22Rv1 (cell line): ENCODE measurements at regions not wholly inside any gene's neighbourhood (a gene's known extent, or its start where the extent isn't known, plus 50 kb on each side); places are given as distances from the start of the nearest gene placed in this dataset.

Experiments used
- ZFX ChIP-seq: fragments of 450-650 bp; IDR thresholded peaks from 2 replicates; pipeline ENCODE4 v1.6.1; 2017; ENCODE audit warnings: antibody characterized with exemption, borderline replicate concordance
- TF ChIP-seq, protein P1 (sequence below): fragments of 450-650 bp; IDR thresholded peaks from 2 replicates; pipeline ENCODE4 v1.5.1; 2017; ENCODE audit warnings: mild to moderate bottlenecking

DNA sequence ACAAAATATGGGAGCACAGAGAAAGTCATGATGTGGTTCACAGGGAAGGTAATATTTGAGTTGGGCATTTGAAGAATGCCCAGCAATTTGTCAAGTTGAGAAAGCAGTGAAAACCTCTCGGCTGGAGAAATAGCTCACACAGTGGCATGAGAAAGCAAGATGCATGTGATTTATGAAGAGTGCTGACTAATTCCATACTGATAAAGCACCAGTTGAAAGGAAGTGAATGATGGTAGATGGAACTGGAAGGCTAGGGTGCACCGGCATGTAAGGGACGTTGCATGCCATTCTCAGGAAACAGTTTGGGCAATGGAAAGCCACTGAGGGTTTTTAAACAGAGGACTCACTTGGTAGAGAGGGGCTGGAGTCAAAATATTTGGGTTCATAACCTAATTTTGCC is 53.5 kb upstream of the MTF2 start:
- TF ChIP-seq, protein P1, sequence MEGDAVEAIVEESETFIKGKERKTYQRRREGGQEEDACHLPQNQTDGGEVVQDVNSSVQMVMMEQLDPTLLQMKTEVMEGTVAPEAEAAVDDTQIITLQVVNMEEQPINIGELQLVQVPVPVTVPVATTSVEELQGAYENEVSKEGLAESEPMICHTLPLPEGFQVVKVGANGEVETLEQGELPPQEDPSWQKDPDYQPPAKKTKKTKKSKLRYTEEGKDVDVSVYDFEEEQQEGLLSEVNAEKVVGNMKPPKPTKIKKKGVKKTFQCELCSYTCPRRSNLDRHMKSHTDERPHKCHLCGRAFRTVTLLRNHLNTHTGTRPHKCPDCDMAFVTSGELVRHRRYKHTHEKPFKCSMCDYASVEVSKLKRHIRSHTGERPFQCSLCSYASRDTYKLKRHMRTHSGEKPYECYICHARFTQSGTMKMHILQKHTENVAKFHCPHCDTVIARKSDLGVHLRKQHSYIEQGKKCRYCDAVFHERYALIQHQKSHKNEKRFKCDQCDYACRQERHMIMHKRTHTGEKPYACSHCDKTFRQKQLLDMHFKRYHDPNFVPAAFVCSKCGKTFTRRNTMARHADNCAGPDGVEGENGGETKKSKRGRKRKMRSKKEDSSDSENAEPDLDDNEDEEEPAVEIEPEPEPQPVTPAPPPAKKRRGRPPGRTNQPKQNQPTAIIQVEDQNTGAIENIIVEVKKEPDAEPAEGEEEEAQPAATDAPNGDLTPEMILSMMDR = no peak
- TF ChIP-seq ZFX = no peak
